CD4-positive, alpha-beta T cell (primary cell): ENCODE measurements at regions not wholly inside any gene's neighbourhood (a gene's known extent, or its start where the extent isn't known, plus 50 kb on each side); places are given as distances from the start of the nearest gene placed in this dataset.

Source experiments
- ATAC-seq: fragments of 200-7000 bp; cut with Tn5 transposase; one replicate; pipeline ENCODE4 v1.10.0; 2022; ENCODE audit warnings: mild to moderate bottlenecking; ENCODE audit not compliant: poor library complexity
- CTCF ChIA-PET: fragments of 350-600 bp; sonication (Branson Sonifier 250); formaldehyde crosslinking; loops from one replicate; lab custom pipeline; 2021; ENCODE audit warnings: antibody characterized with exemption, inconsistent platforms; lab: Charles Lee
- POLR2A ChIA-PET: fragments of 350-600 bp; sonication (Branson Sonifier 250); formaldehyde crosslinking; loops from one replicate; lab custom pipeline; 2021; ENCODE audit warnings: antibody characterized with exemption, inconsistent platforms; lab: Charles Lee
- DNase-seq, 14 experiments: peaks; one replicate each; pipeline ENCODE4 v3.0.0-alpha.2; 2013 to 2020; ENCODE audit warnings: mixed read lengths in 2 of 14
- H3K27ac ChIP-seq, 2 donors: one replicate each; pipeline versions ENCODE4 v1.5.1 to v1.7.0; 2013; ENCODE audit warnings: low read length in 2 of 2, low read depth in 1 of 2, mild to moderate bottlenecking in 1 of 2
- H3K27me3 ChIP-seq, 2 experiments: 1 replicate in 1 of 2; 2 replicates in 1 of 2; pipeline versions ENCODE4 v1.6.1 to v1.7.0; 2013; ENCODE audit warnings: low read length in 2 of 2, control low read depth in 1 of 2, mild to moderate bottlenecking in 1 of 2, moderate library complexity in 1 of 2; ENCODE audit not compliant: insufficient read depth in 2 of 2, control insufficient read depth in 1 of 2
- H3K36me3 ChIP-seq: one replicate; pipeline ENCODE4 v1.6.1; 2013; ENCODE audit warnings: low read length, control low read depth; ENCODE audit not compliant: insufficient read depth
- H3K4me1 ChIP-seq: one replicate; pipeline ENCODE4 v1.6.1; 2013; ENCODE audit warnings: low read length, control low read depth; ENCODE audit not compliant: insufficient read depth
- H3K4me3 ChIP-seq: one replicate; pipeline ENCODE4 v1.5.1; 2013; ENCODE audit warnings: mild to moderate bottlenecking, low read length, moderate library complexity
- H3K9me3 ChIP-seq, 2 experiments: 1 replicate in 1 of 2; 2 replicates in 1 of 2; pipeline versions ENCODE4 v1.6.1 to v1.7.0; 2013; ENCODE audit warnings: low read length in 2 of 2, mild to moderate bottlenecking in 2 of 2, control low read depth in 1 of 2, moderate library complexity in 1 of 2; ENCODE audit not compliant: control insufficient read depth in 1 of 2, insufficient read depth in 1 of 2
- H3K27ac Mint-ChIP-seq: one replicate; pipeline ENCODE4 v1.8.0; 2020; ENCODE audit warnings: mixed read lengths
- H3K27me3 Mint-ChIP-seq: one replicate; pipeline ENCODE4 v1.8.0; 2021; ENCODE audit warnings: mixed read lengths
- H3K36me3 Mint-ChIP-seq: one replicate; pipeline ENCODE4 v1.8.0; 2021; ENCODE audit warnings: low read depth, mixed read lengths
- H3K4me1 Mint-ChIP-seq: one replicate; pipeline ENCODE4 v1.8.0; 2021; ENCODE audit warnings: low read depth, mixed read lengths
- H3K4me3 Mint-ChIP-seq: one replicate; pipeline ENCODE4 v1.8.0; 2020; ENCODE audit warnings: mild to moderate bottlenecking, mixed read lengths
- H3K9me3 Mint-ChIP-seq: one replicate; pipeline ENCODE4 v1.8.0; 2020; ENCODE audit warnings: mixed read lengths
- CTCF ChIP-seq: fragments of 200-600 bp; IDR thresholded peaks from one replicate; pipeline ENCODE4 v1.8.0; 2022; ENCODE audit warnings: antibody characterized with exemption, mild to moderate bottlenecking
- intact Hi-C, 2 experiments: fragments of 100-400 bp; cut with DNase I in 1 of 2; cut with micrococcal nuclease in 1 of 2; formaldehyde crosslinking; loops; one replicate each; pipeline versions ENCODE4 v1.15.1 to v1.9.0; 2023 to 2025; cut with DNase I, micrococcal nuclease

DNA sequence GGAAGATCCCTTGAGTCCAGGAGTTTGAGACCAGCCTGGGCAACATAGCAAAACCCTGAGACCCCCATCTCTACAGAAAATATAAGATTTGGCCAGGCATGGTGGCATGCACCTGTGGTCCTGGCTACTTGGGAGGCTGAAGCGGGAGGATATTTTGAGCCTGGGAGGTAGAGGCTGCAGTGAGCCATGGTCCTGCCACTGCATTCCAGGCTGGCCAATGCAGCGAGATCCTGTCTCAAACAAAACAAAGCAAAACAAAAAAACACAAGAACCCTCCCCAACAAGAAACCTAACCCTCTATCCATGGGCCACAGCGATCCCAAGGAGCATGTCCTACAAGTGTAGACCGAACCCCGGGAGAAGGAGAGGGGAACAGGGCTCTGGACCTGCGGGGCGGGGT is 133.3 kb downstream of the MGAT5B start:
- no peak overlapping the region for H3K27ac ChIP-seq
- no peaks in the 10 kb centered on the region for H3K9me3 ChIP-seq
- no peaks in the 10 kb centered on the region for H3K9me3 Mint-ChIP-seq
- POLR2A ChIA-PET: no interaction called here
- no peak for TF ChIP-seq CTCF
- H3K4me3 ChIP-seq: no peak overlapping the region
- H3K4me3 Mint-ChIP-seq: no peak overlapping the region
- ATAC-seq: no peak
- peaks cover 30% of the 10 kb centered on the region for H3K4me1 Mint-ChIP-seq
- peaks cover 41% of the 10 kb centered on the region for H3K4me1 ChIP-seq
- peak overlapping the region; percentile 44 for H3K27ac Mint-ChIP-seq
- no peak for DNase-seq
- intact Hi-C loops: loop anchor here in 1 of 2 experiments (5.0 kb wide), 1 partner anchor 841 kb away; no protein-coding TSS in a partner anchor
- H3K27me3 Mint-ChIP-seq: no peaks in the 10 kb centered on the region
- CTCF ChIA-PET: no interaction called here
- no peaks in the 10 kb centered on the region for H3K27me3 ChIP-seq
- H3K36me3 Mint-ChIP-seq: no peaks in the 10 kb centered on the region
- no peaks in the 10 kb centered on the region for H3K36me3 ChIP-seq

DNA sequence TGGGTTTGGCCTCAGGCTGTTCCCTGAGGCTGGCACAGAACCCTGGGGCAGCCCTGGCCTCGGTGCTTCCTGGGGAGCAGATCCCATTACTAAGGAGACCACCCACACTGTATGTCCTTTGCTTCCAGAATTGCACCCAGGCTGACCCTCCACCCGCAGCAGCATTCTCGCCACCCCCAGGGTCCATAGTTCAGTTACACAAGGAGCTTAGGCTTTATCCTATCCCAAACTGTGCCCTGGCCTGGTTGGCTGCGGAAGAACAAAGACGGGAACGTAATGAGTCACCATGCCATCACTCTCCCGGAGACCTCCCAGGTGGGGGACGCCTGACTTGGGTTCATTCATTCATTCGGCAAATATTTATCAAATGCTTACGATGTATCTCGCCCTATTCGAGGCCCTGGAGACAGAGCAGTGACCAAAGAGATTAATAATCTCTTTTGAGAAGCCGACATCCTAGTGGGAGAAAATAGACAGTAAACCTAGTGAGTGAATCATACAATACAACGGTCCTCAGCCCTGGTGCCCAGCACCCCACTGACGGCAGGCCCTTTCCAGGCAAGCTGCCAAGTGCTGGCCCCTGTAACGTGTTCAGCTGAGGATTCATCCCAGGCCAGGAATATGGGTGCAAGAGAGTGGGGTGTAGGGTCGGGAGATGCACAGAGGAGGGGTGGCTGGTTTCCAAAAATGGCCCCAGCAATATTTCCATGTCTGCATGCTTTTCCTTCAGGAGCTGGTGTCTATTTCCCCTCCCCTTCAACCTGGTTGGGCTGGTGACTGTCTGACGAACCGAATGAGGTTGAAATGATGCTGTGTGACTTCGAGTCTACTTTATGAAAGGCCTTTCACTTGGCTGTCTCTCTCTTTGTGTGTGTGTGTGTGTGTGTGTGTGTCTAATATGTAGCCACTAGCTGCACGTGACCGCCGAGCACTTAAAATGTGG is 134.2 kb downstream of the MGAT5B start:
- intact Hi-C loops: loop anchor here in 1 of 2 experiments (5.0 kb wide), 1 partner anchor 840 kb away; no protein-coding TSS in a partner anchor
- H3K27me3 ChIP-seq: no peaks in the 10 kb centered on the region
- no peaks in the 10 kb centered on the region for H3K27me3 Mint-ChIP-seq
- H3K36me3 Mint-ChIP-seq: no peaks in the 10 kb centered on the region
- no peak overlapping the region for H3K27ac Mint-ChIP-seq
- no peaks in the 10 kb centered on the region for H3K9me3 Mint-ChIP-seq
- DNase-seq (no peak), ATAC-seq (no peak)
- no peak overlapping the region for H3K4me3 ChIP-seq
- no peaks in the 10 kb centered on the region for H3K9me3 ChIP-seq
- no peak overlapping the region for H3K27ac ChIP-seq
- ChIA-PET CTCF (interaction anchor here (1.7 kb wide), 1 partner anchor 54 kb away, joined by 3 read pairs; no protein-coding TSS in a partner anchor), POLR2A (no interaction called here)
- H3K4me1 ChIP-seq: peaks cover 32% of the 10 kb centered on the region
- TF ChIP-seq CTCF: no peak
- H3K4me1 Mint-ChIP-seq: peaks cover 23% of the 10 kb centered on the region
- no peak overlapping the region for H3K4me3 Mint-ChIP-seq
- no peaks in the 10 kb centered on the region for H3K36me3 ChIP-seq

GRCh38 chr17:77003699-77004098 is 135.5 kb downstream of the MGAT5B start:
- Mint-ChIP-seq H3K4me1 (peaks cover 10% of the 10 kb centered on the region), H3K27ac (no peak overlapping the region), H3K9me3 (no peaks in the 10 kb centered on the region), H3K4me3 (no peak overlapping the region), H3K36me3 (no peaks in the 10 kb centered on the region), H3K27me3 (no peaks in the 10 kb centered on the region)
- Histone ChIP-seq H3K4me3 (no peak overlapping the region), H3K4me1 (peaks cover 19% of the 10 kb centered on the region), H3K9me3 (no peaks in the 10 kb centered on the region), H3K27ac (no peak overlapping the region), H3K36me3 (no peaks in the 10 kb centered on the region), H3K27me3 (no peaks in the 10 kb centered on the region)
- intact Hi-C loops: loop anchor here in 1 of 2 experiments (5.0 kb wide), 1 partner anchor 839 kb away; no protein-coding TSS in a partner anchor
- no peak for TF ChIP-seq CTCF
- ATAC-seq: no peak
- POLR2A ChIA-PET: no interaction called here
- CTCF ChIA-PET: interaction anchor here (1.7 kb wide), 1 partner anchor 52 kb away, joined by 3 read pairs; no protein-coding TSS in a partner anchor
- no peak for DNase-seq
